ENCODE measurements at regions not wholly inside any gene's neighbourhood (a gene's known extent, or its start where the extent isn't known, plus 50 kb on each side); places are given as distances from the start of the nearest gene placed in this dataset.

GRCh38 chr2:16271231-16271896 is 331.0 kb downstream of the MYCN start:
- no peak for TF ChIP-seq ZFX (IDR thresholded peaks at IDR 0.05; ENCODE audit: borderline replicate concordance)
- TF ChIP-seq, protein P1, sequence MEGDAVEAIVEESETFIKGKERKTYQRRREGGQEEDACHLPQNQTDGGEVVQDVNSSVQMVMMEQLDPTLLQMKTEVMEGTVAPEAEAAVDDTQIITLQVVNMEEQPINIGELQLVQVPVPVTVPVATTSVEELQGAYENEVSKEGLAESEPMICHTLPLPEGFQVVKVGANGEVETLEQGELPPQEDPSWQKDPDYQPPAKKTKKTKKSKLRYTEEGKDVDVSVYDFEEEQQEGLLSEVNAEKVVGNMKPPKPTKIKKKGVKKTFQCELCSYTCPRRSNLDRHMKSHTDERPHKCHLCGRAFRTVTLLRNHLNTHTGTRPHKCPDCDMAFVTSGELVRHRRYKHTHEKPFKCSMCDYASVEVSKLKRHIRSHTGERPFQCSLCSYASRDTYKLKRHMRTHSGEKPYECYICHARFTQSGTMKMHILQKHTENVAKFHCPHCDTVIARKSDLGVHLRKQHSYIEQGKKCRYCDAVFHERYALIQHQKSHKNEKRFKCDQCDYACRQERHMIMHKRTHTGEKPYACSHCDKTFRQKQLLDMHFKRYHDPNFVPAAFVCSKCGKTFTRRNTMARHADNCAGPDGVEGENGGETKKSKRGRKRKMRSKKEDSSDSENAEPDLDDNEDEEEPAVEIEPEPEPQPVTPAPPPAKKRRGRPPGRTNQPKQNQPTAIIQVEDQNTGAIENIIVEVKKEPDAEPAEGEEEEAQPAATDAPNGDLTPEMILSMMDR (IDR thresholded peaks at IDR 0.05), result no peak
- H3K27ac ChIP-seq, result no peak overlapping the region

GRCh38 chr2:16270441-16270840 is 330.1 kb downstream of the MYCN start:
- no peak overlapping the region for H3K27ac ChIP-seq
- TF ChIP-seq ZFX (IDR thresholded peaks at IDR 0.05; ENCODE audit: borderline replicate concordance), result no peak

- no peak for TF ChIP-seq ZFX (IDR thresholded peaks at IDR 0.05; ENCODE audit: borderline replicate concordance)
- TF ChIP-seq, protein P1 (IDR thresholded peaks at IDR 0.05), result no peak
- no peak overlapping the region for H3K27ac ChIP-seq
Measured at GRCh38 chr2:16268301-16269000, 328.1 kb downstream of the MYCN start.

GRCh38 chr2:16266571-16266970 is 326.2 kb downstream of the MYCN start:
- H3K27ac ChIP-seq, result no peak overlapping the region
- TF ChIP-seq, protein P1 (IDR thresholded peaks at IDR 0.05), result no peak
- TF ChIP-seq ZFX (IDR thresholded peaks at IDR 0.05; ENCODE audit: borderline replicate concordance), result no peak

DNA sequence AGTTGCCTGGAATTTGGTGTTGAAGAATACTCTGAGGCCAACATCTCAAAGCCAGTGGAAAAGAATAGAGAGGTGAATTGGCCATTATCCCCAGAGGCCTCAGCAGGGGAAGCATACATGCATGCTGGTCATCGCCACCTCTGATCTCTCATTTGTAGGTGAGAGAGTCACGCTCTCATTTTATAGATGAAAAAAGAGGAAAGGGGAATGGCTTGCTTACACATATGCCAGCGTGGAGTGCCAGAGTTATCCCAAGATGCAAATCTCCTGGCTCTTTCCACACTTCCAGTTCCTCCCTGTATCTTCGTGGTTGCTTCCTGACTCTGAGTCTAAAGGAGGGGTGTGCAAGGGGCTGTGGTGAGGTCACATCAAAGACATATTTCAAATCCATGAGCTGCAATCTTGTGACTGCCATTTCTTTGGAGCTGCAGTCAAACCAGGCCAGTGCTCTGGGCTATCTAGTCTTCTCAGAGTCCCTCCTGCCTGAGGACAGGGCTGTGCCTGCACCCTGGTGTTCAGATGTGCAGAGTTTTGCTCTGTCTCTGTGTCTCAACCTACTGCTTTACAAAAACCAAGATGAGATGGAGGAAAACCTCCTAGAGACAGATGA is 324.7 kb downstream of the MYCN start:
- TF ChIP-seq, protein P1 (IDR thresholded peaks at IDR 0.05), result no peak
- no peak for TF ChIP-seq ZFX (IDR thresholded peaks at IDR 0.05; ENCODE audit: borderline replicate concordance)
- no peak overlapping the region for H3K27ac ChIP-seq

DNA sequence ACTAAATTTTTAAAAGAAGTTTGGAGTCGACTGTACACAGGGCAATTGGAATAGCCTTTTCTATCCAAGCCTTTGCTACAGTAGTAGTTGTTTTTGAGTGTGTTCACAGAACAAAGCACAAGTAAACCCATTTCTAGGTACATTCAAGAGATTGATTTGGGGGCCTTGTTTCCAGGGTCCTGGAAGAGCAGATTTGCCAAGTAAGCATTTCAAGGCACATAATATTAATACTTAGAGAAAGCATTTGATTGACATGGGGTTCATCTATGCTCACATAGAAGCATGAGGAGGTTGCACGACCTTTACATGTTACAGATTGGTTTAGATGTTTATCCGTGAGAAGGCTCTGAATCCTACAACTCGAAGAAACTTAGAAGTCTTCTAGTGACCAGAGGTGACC is 324.1 kb downstream of the MYCN start:
- no peak overlapping the region for H3K27ac ChIP-seq
- TF ChIP-seq, protein P1 (IDR thresholded peaks at IDR 0.05), result no peak
- TF ChIP-seq ZFX (IDR thresholded peaks at IDR 0.05; ENCODE audit: borderline replicate concordance), result no peak

DNA sequence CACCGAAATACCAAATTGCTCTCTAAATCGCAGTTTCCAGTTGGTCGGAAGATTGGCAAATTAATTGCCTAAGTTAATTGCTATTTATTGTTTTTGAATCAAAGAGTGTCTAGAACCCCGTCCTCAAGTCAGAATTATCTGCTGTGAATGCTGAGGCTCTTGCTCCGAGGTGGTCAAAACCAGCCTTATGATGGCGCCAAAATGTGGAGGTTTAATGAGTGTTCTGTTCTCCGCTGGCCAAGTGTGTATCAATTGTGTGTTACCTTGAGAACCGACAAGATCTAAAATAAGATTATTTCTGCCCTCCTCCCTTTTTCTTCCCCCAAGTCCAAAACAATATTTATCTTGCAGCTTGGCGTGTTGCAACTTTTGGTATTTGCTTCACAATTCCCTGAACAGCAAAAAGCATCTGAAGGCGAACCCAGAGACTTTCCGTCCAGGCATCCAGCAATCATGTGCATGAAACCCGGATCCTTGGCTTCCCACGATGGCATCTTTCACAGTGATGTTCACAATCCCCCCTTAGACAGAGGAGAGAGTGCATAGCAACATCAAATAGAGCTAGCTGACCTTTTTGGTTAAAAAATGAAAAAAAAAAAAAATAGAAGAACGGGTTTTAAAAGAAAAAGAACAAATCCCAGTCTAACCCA is 323.0 kb downstream of the MYCN start:
- TF ChIP-seq, protein P1 (IDR thresholded peaks at IDR 0.05), result no peak
- no peak for TF ChIP-seq ZFX (IDR thresholded peaks at IDR 0.05; ENCODE audit: borderline replicate concordance)

More for the DNA sequence above, 323.0 kb downstream of the MYCN start:
- no peak overlapping the region for H3K27ac ChIP-seq

Data from 22Rv1 (cell line).